Lower leg skin (tissue), 3 donors: ENCODE measurements at regions not wholly inside any gene's neighbourhood (a gene's known extent, or its start where the extent isn't known, plus 50 kb on each side); places are given as distances from the start of the nearest gene placed in this dataset.

Source experiments
- POLR2A ChIP-seq, 2 donors: fragments of 450-650 bp; IDR thresholded peaks; one replicate each; pipeline ENCODE4 v1.6.1; 2016 to 2017; ENCODE audit warnings: antibody characterized with exemption in 2 of 2, mild to moderate bottlenecking in 1 of 2, moderate library complexity in 1 of 2
- TF ChIP-seq, protein P1 (sequence below), 3 donors: fragments of 450-650 bp; IDR thresholded peaks; one replicate each; pipeline ENCODE4 v1.5.1; 2016; ENCODE audit warnings: antibody characterized with exemption in 3 of 3, mild to moderate bottlenecking in 3 of 3, moderate library complexity in 2 of 3

- TF ChIP-seq POLR2A (IDR thresholded peaks at IDR 0.05), result no peak
- TF ChIP-seq, protein P1, sequence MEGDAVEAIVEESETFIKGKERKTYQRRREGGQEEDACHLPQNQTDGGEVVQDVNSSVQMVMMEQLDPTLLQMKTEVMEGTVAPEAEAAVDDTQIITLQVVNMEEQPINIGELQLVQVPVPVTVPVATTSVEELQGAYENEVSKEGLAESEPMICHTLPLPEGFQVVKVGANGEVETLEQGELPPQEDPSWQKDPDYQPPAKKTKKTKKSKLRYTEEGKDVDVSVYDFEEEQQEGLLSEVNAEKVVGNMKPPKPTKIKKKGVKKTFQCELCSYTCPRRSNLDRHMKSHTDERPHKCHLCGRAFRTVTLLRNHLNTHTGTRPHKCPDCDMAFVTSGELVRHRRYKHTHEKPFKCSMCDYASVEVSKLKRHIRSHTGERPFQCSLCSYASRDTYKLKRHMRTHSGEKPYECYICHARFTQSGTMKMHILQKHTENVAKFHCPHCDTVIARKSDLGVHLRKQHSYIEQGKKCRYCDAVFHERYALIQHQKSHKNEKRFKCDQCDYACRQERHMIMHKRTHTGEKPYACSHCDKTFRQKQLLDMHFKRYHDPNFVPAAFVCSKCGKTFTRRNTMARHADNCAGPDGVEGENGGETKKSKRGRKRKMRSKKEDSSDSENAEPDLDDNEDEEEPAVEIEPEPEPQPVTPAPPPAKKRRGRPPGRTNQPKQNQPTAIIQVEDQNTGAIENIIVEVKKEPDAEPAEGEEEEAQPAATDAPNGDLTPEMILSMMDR (IDR thresholded peaks at IDR 0.05), result no peak
Measured at GRCh38 chr17:6903326-6903900, 71.9 kb upstream of the TEKT1 start.
